ENCODE measurements at regions not wholly inside any gene's neighbourhood (a gene's known extent, or its start where the extent isn't known, plus 50 kb on each side); places are given as distances from the start of the nearest gene placed in this dataset.

DNA sequence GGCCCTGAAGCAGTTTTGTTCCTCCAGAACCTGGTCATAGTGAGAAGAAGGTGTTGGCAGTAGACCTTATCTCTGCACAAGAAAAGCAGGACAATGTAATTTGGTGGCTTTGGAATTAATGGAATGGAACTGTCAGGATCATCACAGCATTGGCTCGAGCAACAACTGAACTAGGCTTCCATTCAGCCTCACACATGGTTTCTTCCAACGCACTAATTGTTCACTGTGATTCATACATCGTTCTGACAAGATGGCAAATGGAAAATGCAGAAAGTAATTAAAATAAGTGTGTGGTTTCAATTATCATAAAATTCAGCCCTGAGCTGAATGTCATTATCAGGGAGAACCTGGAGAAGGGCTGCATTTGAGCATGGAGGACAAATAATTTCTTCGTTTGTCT, 80.6 kb downstream of the MFSD1 start:
- no peak for DNase-seq (ENCODE audit: low read depth)
- TF ChIP-seq, protein P1, sequence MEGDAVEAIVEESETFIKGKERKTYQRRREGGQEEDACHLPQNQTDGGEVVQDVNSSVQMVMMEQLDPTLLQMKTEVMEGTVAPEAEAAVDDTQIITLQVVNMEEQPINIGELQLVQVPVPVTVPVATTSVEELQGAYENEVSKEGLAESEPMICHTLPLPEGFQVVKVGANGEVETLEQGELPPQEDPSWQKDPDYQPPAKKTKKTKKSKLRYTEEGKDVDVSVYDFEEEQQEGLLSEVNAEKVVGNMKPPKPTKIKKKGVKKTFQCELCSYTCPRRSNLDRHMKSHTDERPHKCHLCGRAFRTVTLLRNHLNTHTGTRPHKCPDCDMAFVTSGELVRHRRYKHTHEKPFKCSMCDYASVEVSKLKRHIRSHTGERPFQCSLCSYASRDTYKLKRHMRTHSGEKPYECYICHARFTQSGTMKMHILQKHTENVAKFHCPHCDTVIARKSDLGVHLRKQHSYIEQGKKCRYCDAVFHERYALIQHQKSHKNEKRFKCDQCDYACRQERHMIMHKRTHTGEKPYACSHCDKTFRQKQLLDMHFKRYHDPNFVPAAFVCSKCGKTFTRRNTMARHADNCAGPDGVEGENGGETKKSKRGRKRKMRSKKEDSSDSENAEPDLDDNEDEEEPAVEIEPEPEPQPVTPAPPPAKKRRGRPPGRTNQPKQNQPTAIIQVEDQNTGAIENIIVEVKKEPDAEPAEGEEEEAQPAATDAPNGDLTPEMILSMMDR (conservative IDR thresholded peaks at IDR 0.05; ENCODE audit: low read depth, low read length), result no peak
- no peak overlapping the region for H3K4me3 ChIP-seq (ENCODE audit: low read length)

DNA sequence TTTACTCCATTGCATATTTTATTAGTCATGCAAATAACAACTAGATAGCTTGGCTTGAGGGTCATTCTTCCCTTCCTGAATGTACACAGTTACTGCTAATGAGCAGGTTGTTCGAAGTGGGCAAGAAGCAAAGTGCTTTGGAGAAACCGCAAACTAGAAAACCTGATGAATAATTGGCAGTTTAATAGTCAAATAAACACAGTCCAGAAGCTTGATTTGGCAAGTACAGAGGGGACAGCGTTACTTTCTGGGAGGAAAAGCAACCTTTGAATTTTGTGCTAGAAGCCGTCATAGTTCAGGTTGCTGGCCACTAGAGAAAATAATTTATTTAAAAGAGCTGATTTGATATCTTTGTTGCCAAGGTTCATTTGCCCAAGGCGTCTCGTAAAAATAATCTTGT, 94.9 kb downstream of the MFSD1 start:
- TF ChIP-seq, protein P1 (conservative IDR thresholded peaks at IDR 0.05; ENCODE audit: low read depth, low read length), result no peak
- H3K4me3 ChIP-seq (ENCODE audit: low read length), result no peak overlapping the region
- no peak for DNase-seq (ENCODE audit: low read depth)

DNA sequence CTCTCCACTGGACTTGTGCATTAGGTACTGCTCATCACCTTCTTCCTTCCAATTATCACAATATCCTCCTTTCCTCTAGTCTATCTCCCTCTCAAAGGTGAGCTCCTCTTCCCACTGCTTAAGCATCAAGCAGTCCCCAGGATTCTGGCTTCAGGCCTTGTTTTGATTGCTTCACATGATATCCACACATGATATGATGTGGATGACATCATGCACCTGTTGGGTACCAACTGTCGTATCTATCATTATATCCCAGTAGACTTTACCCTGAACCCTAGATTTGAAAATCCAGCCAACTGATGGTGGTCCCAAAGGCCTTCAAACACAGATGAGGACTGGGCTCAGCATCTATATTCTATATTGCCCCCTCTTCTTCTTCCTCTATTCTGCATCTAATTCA, 104.9 kb downstream of the MFSD1 start:
- TF ChIP-seq, protein P1 (conservative IDR thresholded peaks at IDR 0.05; ENCODE audit: low read depth, low read length), result no peak
- no peak overlapping the region for H3K4me3 ChIP-seq (ENCODE audit: low read length)
- DNase-seq (ENCODE audit: low read depth), result no peak

DNA sequence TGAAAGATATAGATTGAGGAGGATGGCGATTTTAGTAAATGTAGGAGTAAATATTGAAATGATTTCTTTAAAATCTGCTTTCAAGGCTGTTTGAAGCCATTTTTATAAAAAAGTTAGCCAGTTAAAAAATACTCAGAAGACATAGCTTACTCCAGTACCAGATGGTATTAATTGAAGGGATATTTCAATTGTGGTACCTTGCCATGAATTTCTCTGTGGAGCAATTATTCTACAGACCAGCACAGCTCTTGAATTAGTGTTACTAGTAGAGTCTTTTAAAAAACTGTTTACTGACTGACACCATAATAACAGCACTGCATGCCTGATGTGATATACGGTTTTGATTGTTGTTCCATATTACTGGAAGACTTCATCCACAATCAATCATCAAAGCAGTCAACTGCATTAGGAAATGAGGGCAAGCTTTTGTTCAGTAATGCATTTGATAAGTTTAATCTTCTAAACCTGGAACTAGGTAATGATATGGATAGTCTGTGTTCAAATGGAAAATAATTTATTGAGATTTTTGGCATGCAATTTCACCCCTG, 106.4 kb downstream of the MFSD1 start:
- TF ChIP-seq, protein P1 (conservative IDR thresholded peaks at IDR 0.05; ENCODE audit: low read depth, low read length), result no peak
- H3K4me3 ChIP-seq (ENCODE audit: low read length), result no peak overlapping the region
- no peak for DNase-seq (ENCODE audit: low read depth)

DNA sequence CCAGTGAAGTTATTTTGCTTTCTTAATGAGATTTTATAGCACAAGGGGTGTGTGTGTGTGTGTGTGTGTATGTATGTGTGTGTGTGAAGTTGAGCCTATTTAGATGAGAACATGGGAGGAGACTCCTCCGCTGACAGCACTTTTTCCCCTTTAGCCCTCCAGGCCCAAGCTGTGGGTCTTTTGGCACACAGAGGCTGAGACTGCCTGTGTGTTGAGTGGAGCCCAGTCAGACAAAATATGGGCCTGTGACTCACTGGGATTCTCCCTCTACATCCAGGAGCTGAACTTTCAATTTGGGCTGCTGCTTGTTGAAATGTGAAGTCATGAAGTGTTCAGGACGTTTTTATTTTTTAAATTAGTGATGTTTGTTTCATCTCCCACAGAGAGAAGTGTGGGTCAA, 108.0 kb downstream of the MFSD1 start:
- no peak for DNase-seq (ENCODE audit: low read depth)
- TF ChIP-seq, protein P1 (conservative IDR thresholded peaks at IDR 0.05; ENCODE audit: low read depth, low read length), result no peak
- H3K4me3 ChIP-seq (ENCODE audit: low read length), result no peak overlapping the region

DNA sequence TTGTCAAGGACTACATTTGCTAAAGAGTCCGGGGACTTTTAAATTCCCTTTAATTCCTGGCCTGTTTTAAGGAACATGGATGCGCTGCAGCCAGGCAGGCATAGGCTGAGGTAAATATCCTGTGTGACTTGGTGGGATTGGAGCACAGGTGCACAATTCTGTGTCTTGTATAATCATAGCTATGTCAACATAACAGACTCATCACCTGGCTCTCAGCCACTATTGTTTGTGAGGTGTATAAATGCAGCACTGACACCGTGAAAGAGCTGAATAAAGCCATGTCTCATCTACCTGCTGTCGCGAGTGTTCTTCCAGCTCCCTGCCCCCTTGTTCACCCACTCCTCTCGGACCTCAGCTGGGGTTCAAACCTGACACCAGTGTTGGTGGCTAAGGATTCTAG, 109.7 kb downstream of the MFSD1 start:
- TF ChIP-seq, protein P1 (conservative IDR thresholded peaks at IDR 0.05; ENCODE audit: low read depth, low read length), result no peak
- H3K4me3 ChIP-seq (ENCODE audit: low read length), result no peak overlapping the region
- DNase-seq (ENCODE audit: low read depth), result no peak

DNA sequence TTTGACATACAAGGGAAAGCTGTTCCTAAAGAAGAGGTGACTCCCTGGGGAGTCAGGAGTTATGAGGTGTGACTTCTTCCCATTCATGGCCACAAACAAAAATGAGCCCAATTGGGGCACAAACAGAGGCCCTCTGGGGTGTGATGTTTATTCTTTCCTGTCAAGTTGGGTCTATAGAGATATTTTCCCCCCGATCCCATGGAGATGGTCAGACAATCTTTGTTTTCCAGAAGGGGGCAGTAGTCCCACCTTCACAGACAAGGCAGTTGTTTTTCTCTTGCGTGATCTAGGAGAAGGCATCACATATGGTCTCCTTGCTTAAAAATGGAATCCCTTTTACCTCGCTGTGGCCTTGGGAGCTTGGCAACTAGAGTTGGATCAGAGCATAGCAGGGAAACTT, 110.3 kb downstream of the MFSD1 start:
- no peak overlapping the region for H3K4me3 ChIP-seq (ENCODE audit: low read length)
- TF ChIP-seq, protein P1 (conservative IDR thresholded peaks at IDR 0.05; ENCODE audit: low read depth, low read length), result peak; percentile 18
- DNase-seq (ENCODE audit: low read depth), result no peak
